IMR-90 (cell line): ENCODE measurements at regions not wholly inside any gene's neighbourhood (a gene's known extent, or its start where the extent isn't known, plus 50 kb on each side); places are given as distances from the start of the nearest gene placed in this dataset.

ENCODE experiments used
- ATAC-seq: fragments of 200-7000 bp; cut with Tn5 transposase; 2 replicates; pipeline ENCODE4 v1.9.1; 2020; ENCODE audit warnings: low read depth, mild to moderate bottlenecking, moderate library complexity
- BruUV-seq: library from RNA; stranded (reverse); fragments of 400-500 nt; replicated peaks from 2 replicates; lab custom pipeline; 2021; lab: Mats Ljungman, UMichigan
- CTCF ChIA-PET: fragments of 300-600 bp; formaldehyde crosslinking; extraction: SDS; loops from one replicate; lab custom pipeline; 2021; ENCODE audit warnings: antibody characterized with exemption; lab: Yijun Ruan, JAX
- POLR2A ChIA-PET: fragments of 300-600 bp; sonication (Branson Sonifier 250); formaldehyde crosslinking; loops from one replicate; lab custom pipeline; 2022; ENCODE audit warnings: antibody characterized with exemption; ENCODE audit not compliant: unreplicated experiment; lab: Charles Lee
- DNase-seq: peaks from one replicate; pipeline ENCODE4 v3.0.0; 2013
- H2AFZ ChIP-seq: replicated peaks from 2 replicates; pipeline ENCODE3; 2013; ENCODE audit warnings: low read length, mild to moderate bottlenecking; ENCODE audit not compliant: poor library complexity
- H2AK5ac ChIP-seq: 2 replicates; pipeline ENCODE4 v1.6.1; 2013; ENCODE audit warnings: low read depth, low read length, inconsistent platforms
- H2AK9ac ChIP-seq: replicated peaks from 2 replicates; pipeline ENCODE3; 2013; ENCODE audit warnings: mild to moderate bottlenecking, low read depth, low read length, moderate library complexity; ENCODE audit not compliant: poor library complexity
- H2BK120ac ChIP-seq: 2 replicates; pipeline ENCODE4 v1.6.1; 2013; ENCODE audit warnings: low read depth, low read length, inconsistent platforms
- H2BK15ac ChIP-seq: 3 replicates; pipeline ENCODE4 v1.6.1; 2013; ENCODE audit warnings: low read depth, low read length, inconsistent platforms
- H2BK20ac ChIP-seq: 2 replicates; pipeline ENCODE4 v1.6.1; 2013; ENCODE audit warnings: low read depth, mild to moderate bottlenecking, inconsistent platforms, low read length, moderate library complexity
- H2BK5ac ChIP-seq: 2 replicates; pipeline ENCODE4 v1.6.1; 2013; ENCODE audit warnings: mild to moderate bottlenecking, low read depth, low read length, inconsistent platforms; ENCODE audit not compliant: poor library complexity, severe bottlenecking
- H3K14ac ChIP-seq: replicated peaks from 2 replicates; pipeline ENCODE4 v1.6.1; 2013; ENCODE audit warnings: low read depth, low read length, inconsistent platforms
- H3K18ac ChIP-seq: 2 replicates; pipeline ENCODE4 v1.6.1; 2013; ENCODE audit warnings: low read depth, low read length, control low read depth
- H3K23ac ChIP-seq: 2 replicates; pipeline ENCODE4 v1.6.1; 2013; ENCODE audit warnings: low read depth, low read length, inconsistent platforms
- H3K27ac ChIP-seq: 2 replicates; pipeline ENCODE4 v1.5.1; 2013; ENCODE audit warnings: mild to moderate bottlenecking, control low read depth, low read length; ENCODE audit not compliant: insufficient read depth
- H3K27me3 ChIP-seq: 2 replicates; pipeline ENCODE4 v1.6.1; 2013; ENCODE audit warnings: low read length; ENCODE audit not compliant: control insufficient read depth, insufficient read depth
- H3K36me3 ChIP-seq: 2 replicates; pipeline ENCODE4 v1.6.1; 2013; ENCODE audit warnings: low read length, mixed read lengths; ENCODE audit not compliant: control insufficient read depth, insufficient read depth
- H3K4ac ChIP-seq: 2 replicates; pipeline ENCODE4 v1.6.1; 2013; ENCODE audit warnings: low read depth, low read length, inconsistent platforms
- H3K4me1 ChIP-seq: 2 replicates; pipeline ENCODE4 v1.6.1; 2013; ENCODE audit warnings: low read length, mixed read lengths; ENCODE audit not compliant: control insufficient read depth, insufficient read depth
- H3K4me2 ChIP-seq: 2 replicates; pipeline ENCODE4 v1.6.1; 2013; ENCODE audit warnings: low read depth, mild to moderate bottlenecking, control low read depth, low read length, moderate library complexity
- H3K4me3 ChIP-seq: 2 replicates; pipeline ENCODE4 v1.5.1; 2013; ENCODE audit warnings: low read depth, mild to moderate bottlenecking, control low read depth, low read length, moderate library complexity; ENCODE audit not compliant: insufficient read depth
- H3K56ac ChIP-seq: 2 replicates; pipeline ENCODE4 v1.6.1; 2013; ENCODE audit warnings: low read length, inconsistent platforms; ENCODE audit not compliant: insufficient read depth; ENCODE audit errors: extremely low read depth
- H3K79me1 ChIP-seq, 2 experiments: 2 replicates each; pipeline ENCODE4 v1.6.1; 2013; ENCODE audit warnings: low read length in 2 of 2, inconsistent platforms in 1 of 2, low read depth in 1 of 2
- H3K9ac ChIP-seq: 2 replicates; pipeline ENCODE4 v1.6.1; 2013; ENCODE audit warnings: low read depth, low read length, control low read depth
- H3K9me1 ChIP-seq: 2 replicates; pipeline ENCODE4 v1.6.1; 2013; ENCODE audit warnings: low read length, inconsistent platforms; ENCODE audit not compliant: insufficient read depth
- H3K9me3 ChIP-seq: 2 replicates; pipeline ENCODE4 v1.6.1; 2013; ENCODE audit warnings: low read length; ENCODE audit not compliant: control insufficient read depth, insufficient read depth
- H4K20me1 ChIP-seq: 2 replicates; pipeline ENCODE4 v1.6.1; 2013; ENCODE audit warnings: low read length, inconsistent platforms; ENCODE audit not compliant: insufficient read depth
- H4K5ac ChIP-seq: 2 replicates; pipeline ENCODE4 v1.6.1; 2013; ENCODE audit warnings: mild to moderate bottlenecking, low read depth, low read length, control low read depth
- H4K8ac ChIP-seq, 2 experiments: 2 replicates each; pipeline ENCODE4 v1.6.1; 2013; ENCODE audit warnings: low read depth in 2 of 2, low read length in 2 of 2, control low read depth in 1 of 2, inconsistent platforms in 1 of 2
- H4K91ac ChIP-seq: 2 replicates; pipeline ENCODE4 v1.6.1; 2013; ENCODE audit warnings: low read depth, low read length, inconsistent platforms; ENCODE audit not compliant: insufficient read depth
- BHLHE40 ChIP-seq: fragments of 150-350 bp; IDR thresholded peaks from 2 replicates; pipeline ENCODE4 v1.6.1; 2016; ENCODE audit warnings: mild to moderate bottlenecking, low read depth, low read length
- CHD1 ChIP-seq: IDR thresholded peaks from 2 replicates; pipeline ENCODE4 v1.6.1; 2012; ENCODE audit warnings: low read depth, low read length, improper control_type of control experiment
- MAFK ChIP-seq: IDR thresholded peaks from 2 replicates; pipeline ENCODE4 v1.6.1; 2012; ENCODE audit warnings: low read depth, low read length, improper control_type of control experiment
- MAZ ChIP-seq: IDR thresholded peaks from 2 replicates; pipeline ENCODE4 v1.6.1; 2012; ENCODE audit warnings: low read depth, mild to moderate bottlenecking, low read length, improper control_type of control experiment, moderate library complexity, borderline replicate concordance
- NFE2L2 ChIP-seq: fragments of 150-350 bp; IDR thresholded peaks from 2 replicates; pipeline ENCODE4 v1.6.1; 2016; ENCODE audit warnings: low read depth, mild to moderate bottlenecking, low read length
- POLR2A ChIP-seq: IDR thresholded peaks from 2 replicates; pipeline ENCODE4 v1.6.1; 2012; ENCODE audit warnings: mild to moderate bottlenecking, low read depth, low read length
- RFX5 ChIP-seq: IDR thresholded peaks from 2 replicates; pipeline ENCODE4 v1.8.0; 2012; ENCODE audit warnings: low read depth, mild to moderate bottlenecking, low read length, moderate library complexity
- SMC3 ChIP-seq: fragments of 150-350 bp; IDR thresholded peaks from 2 replicates; pipeline ENCODE4 v1.6.1; 2016; ENCODE audit warnings: low read depth, mild to moderate bottlenecking, antibody characterized with exemption, low read length, moderate library complexity
- WGBS, 2 experiments: methylation state at CpG; one replicate each; pipeline versions ENCODE4 v1.1.5 to v1.1.7; 2013; ENCODE audit warnings: missing lambda C conversion rate in 2 of 2; ENCODE audit not compliant: insufficient read length in 1 of 2; ENCODE audit errors: extremely low coverage in 2 of 2; 5-methylcytosine and 5-hydroxymethylcytosine counted together
- dilution Hi-C: fragments of 300-500 bp; cut with HindIII; formaldehyde crosslinking; loops from one replicate; pipeline ENCODE4 v1.14.3; 2018; ENCODE audit warnings: low sequenced_read_pairs; ENCODE audit not compliant: unreplicated experiment
- in situ Hi-C: fragments of 300-500 bp; cut with MboI; formaldehyde crosslinking; loops from 3 replicates; pipeline ENCODE4 v1.14.3; 2019; ENCODE audit warnings: low sequenced_read_pairs, inconsistent platforms, mixed read lengths
- intact Hi-C: fragments of 100-400 bp; cut with micrococcal nuclease; formaldehyde crosslinking; loops from 2 replicates; pipeline ENCODE4 v1.10.0; 2022
- TF ChIP-seq, protein P1 (sequence below): fragments of 150-350 bp; IDR thresholded peaks from 2 replicates; pipeline ENCODE4 v1.6.1; 2017; ENCODE audit warnings: mild to moderate bottlenecking, antibody characterized with exemption, low read length, low read depth

DNA sequence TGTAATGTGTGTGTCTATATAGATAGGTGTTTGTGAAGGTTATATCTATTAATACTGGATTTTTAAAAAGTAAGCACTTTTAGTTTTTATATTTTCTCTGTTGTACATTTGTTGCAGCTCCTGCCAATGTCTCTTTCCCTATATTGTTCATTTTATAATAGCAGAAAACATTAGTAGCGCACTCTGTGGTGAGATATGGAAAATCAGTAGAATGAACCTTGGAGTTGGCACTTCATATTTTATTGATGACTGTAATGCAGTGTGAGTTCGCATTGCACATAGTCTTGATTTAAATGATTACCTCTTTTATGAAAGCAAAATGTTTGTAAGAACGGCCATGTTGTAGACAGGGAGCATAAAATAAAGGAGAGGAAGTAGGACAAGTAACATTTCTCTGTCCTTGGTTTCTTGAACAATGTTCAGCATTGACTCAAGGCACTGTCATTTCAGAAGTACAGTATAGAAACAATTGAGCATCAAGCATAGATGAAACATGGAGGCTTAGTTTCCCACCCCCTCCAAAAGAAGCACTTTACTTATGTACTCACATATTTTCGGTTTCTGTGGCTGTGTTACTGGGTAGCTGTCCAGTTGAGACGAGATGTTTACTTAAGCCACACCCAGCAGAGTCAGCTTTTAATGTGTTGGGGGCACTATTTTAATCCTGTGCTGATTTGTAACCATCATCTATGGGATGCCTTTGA lies 74.0 kb downstream of the TANC2 start:
- no peak overlapping the region for H3K27ac ChIP-seq
- ATAC-seq = peak; percentile 64
- no peak overlapping the region for H3K9ac ChIP-seq

More for the DNA sequence above, 74.0 kb downstream of the TANC2 start:
- intact Hi-C loops = loop anchor here (1.0 kb wide), 1 partner anchor 16 kb away; no protein-coding TSS in a partner anchor
- Histone ChIP-seq H4K91ac (no peak overlapping the region), H3K4me2 (peak overlapping the region; percentile 84), H3K79me1 (peaks cover 17 to 55% of the 10 kb centered on the region in 2 experiments), H3K4me3 (no peak overlapping the region), H3K9me3 (no peaks in the 10 kb centered on the region), H4K8ac (no peak overlapping the region), H3K14ac (no peak overlapping the region), H2BK20ac (no peak overlapping the region), H4K5ac (no peak overlapping the region), H2AK9ac (no peak overlapping the region), H2AK5ac (no peak overlapping the region), H2AFZ (no peak overlapping the region), H3K36me3 (no peaks in the 10 kb centered on the region), H3K56ac (no peak overlapping the region), H2BK120ac (no peak overlapping the region), H2BK15ac (no peak overlapping the region), H4K20me1 (peaks cover 24% of the 10 kb centered on the region), H3K27me3 (no peaks in the 10 kb centered on the region), H3K4ac (no peak overlapping the region), H3K9me1 (peaks cover 6% of the 10 kb centered on the region; the same call in 1 of the 2 replicates), H3K4me1 (peaks cover 6% of the 10 kb centered on the region), H2BK5ac (no peak overlapping the region), H3K18ac (no peak overlapping the region), H3K23ac (no peak overlapping the region)
- in situ Hi-C loops = no loop called here
- POLR2A ChIA-PET = no interaction called here
- DNase-seq = peak; percentile 56
- no CpG with 5 or more reads among the region's 5 CpGs for WGBS, 2 experiments
- dilution Hi-C loops = no loop called here
- no peak for TF ChIP-seq SMC3
- no peak for TF ChIP-seq MAZ
- TF ChIP-seq MAFK = no peak
- TF ChIP-seq CHD1 = no peak
- no peak for TF ChIP-seq NFE2L2
- TF ChIP-seq POLR2A = no peak
- TF ChIP-seq, protein P1, sequence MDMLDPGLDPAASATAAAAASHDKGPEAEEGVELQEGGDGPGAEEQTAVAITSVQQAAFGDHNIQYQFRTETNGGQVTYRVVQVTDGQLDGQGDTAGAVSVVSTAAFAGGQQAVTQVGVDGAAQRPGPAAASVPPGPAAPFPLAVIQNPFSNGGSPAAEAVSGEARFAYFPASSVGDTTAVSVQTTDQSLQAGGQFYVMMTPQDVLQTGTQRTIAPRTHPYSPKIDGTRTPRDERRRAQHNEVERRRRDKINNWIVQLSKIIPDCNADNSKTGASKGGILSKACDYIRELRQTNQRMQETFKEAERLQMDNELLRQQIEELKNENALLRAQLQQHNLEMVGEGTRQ = no peak
- no peak for TF ChIP-seq BHLHE40
- TF ChIP-seq RFX5 = no peak
- BruUV-seq = no TSS peak
- CTCF ChIA-PET = no interaction called here
